B cell (primary cell): ENCODE measurements at regions not wholly inside any gene's neighbourhood (a gene's known extent, or its start where the extent isn't known, plus 50 kb on each side); places are given as distances from the start of the nearest gene placed in this dataset.
"Not testable (repeated sequence)": the region's sequence is repeated elsewhere in the genome, so short reads cannot be mapped to it uniquely, and the experiment has no call there.

Experiments used
- CTCF ChIP-seq: fragments of 200-600 bp; IDR thresholded peaks from one replicate; pipeline ENCODE4 v1.8.0; 2022; ENCODE audit warnings: antibody characterized with exemption, mild to moderate bottlenecking
- EZH2 ChIP-seq: IDR thresholded peaks from 2 replicates; pipeline ENCODE4 v1.6.1; 2012; ENCODE audit warnings: borderline replicate concordance, low read depth, mild to moderate bottlenecking, moderate library complexity, low read length; ENCODE audit not compliant: insufficient read depth, poor library complexity, severe bottlenecking

- TF ChIP-seq CTCF, EZH2: not testable (repeated sequence)
These were observed 171.8 kb downstream of the ATP6V0E2 start for GRCh38 chr7:150045596-150045995.
